HCT116 (cell line): ENCODE measurements at regions not wholly inside any gene's neighbourhood (a gene's known extent, or its start where the extent isn't known, plus 50 kb on each side); places are given as distances from the start of the nearest gene placed in this dataset.

Source experiments
- ATAC-seq: fragments of 200-7000 bp; cut with Tn5 transposase; 2 replicates; pipeline ENCODE4 v1.9.1; 2020; ENCODE audit warnings: mild to moderate bottlenecking, moderate library complexity
- BruUV-seq: library from RNA; stranded (reverse); fragments of 400-500 nt; replicated peaks from 2 replicates; lab custom pipeline; 2021; lab: Mats Ljungman, UMichigan
- CTCF ChIA-PET: fragments of 300-600 bp; sonication (Branson Sonifier 250); formaldehyde crosslinking; loops from one replicate; lab custom pipeline; 2021; ENCODE audit warnings: antibody characterized with exemption; lab: Charles Lee
- POLR2A ChIA-PET: fragments of 300-600, 350-600 bp; sonication (Branson Sonifier 250); formaldehyde crosslinking; loops from one replicate; lab custom pipeline; 2021; ENCODE audit warnings: antibody characterized with exemption; lab: Charles Lee
- RAD21 ChIA-PET, 2 experiments: fragments of 300-600 bp; sonication (Branson Sonifier 250); formaldehyde crosslinking; loops; one replicate each; lab custom pipeline; 2023; ENCODE audit warnings: low total read pairs in 2 of 2; ENCODE audit not compliant: uncharacterized antibody in 2 of 2, unreplicated experiment in 2 of 2, low non-redundant PET in 1 of 2; lab: Charles Lee
- DNase-seq: peaks from one replicate; pipeline ENCODE4 v3.0.0-alpha.2; 2010; ENCODE audit warnings: low read depth, low spot score
- H2AFZ ChIP-seq: fragments of 200-600 bp; shearing (Covaris generic), sonication (generic); 2 replicates; pipeline ENCODE4 v1.6.1; 2017; ENCODE audit warnings: low read depth, mixed run types, mixed read lengths, antibody characterized with exemption, low read length; ENCODE audit not compliant: poor library complexity, severe bottlenecking
- H3K27ac ChIP-seq: 2 replicates; pipeline ENCODE4 v1.5.1; 2012; ENCODE audit warnings: low read depth, low read length
- H3K27me3 ChIP-seq: fragments of 200-600 bp; sonication (generic); 2 replicates; pipeline ENCODE4 v1.6.1; 2016; ENCODE audit warnings: mixed run types, low read length, mixed read lengths; ENCODE audit not compliant: insufficient read depth
- H3K36me3 ChIP-seq, 2 experiments: fragments of 200-500 bp in 1 of 2; fragments of 200-600 bp in 1 of 2; sonication (Bioruptor generic) in 1 of 2; sonication (generic) in 1 of 2; 2 replicates each; pipeline versions ENCODE4 v1.5.1 to v1.6.1; 2014 to 2016; ENCODE audit warnings: low read length in 2 of 2, inconsistent platforms in 1 of 2, mixed read lengths in 1 of 2, mixed run types in 1 of 2; ENCODE audit not compliant: insufficient read depth in 2 of 2, control insufficient read depth in 1 of 2
- H3K4me1 ChIP-seq, 2 experiments: fragments of 200-600 bp in 1 of 2; sonication (generic) in 1 of 2; 2 replicates each; pipeline versions ENCODE4 v1.5.1 to v1.6.1; 2012 to 2017; ENCODE audit warnings: low read length in 2 of 2, inconsistent platforms in 1 of 2, mild to moderate bottlenecking in 1 of 2, mixed read lengths in 1 of 2, mixed run types in 1 of 2, moderate library complexity in 1 of 2; ENCODE audit not compliant: insufficient read depth in 2 of 2, control insufficient read depth in 1 of 2
- H3K4me2 ChIP-seq: fragments of 200-600 bp; sonication (generic); 2 replicates; pipeline ENCODE4 v1.6.1; 2017; ENCODE audit warnings: mixed run types, low read length, mixed read lengths
- H3K4me3 ChIP-seq, 2 experiments: fragments of 200-600 bp in 1 of 2; sonication (generic) in 1 of 2; replicated peaks in 1 of 2; 2 replicates each; pipeline ENCODE4 v1.5.1; 2011 to 2016; ENCODE audit warnings: low read length in 2 of 2, control low read depth in 1 of 2, low read depth in 1 of 2, mild to moderate bottlenecking in 1 of 2, mixed read lengths in 1 of 2, mixed run types in 1 of 2
- H3K79me2 ChIP-seq: fragments of 200-600 bp; sonication (generic); 2 replicates; pipeline ENCODE4 v1.6.1; 2017; ENCODE audit warnings: mild to moderate bottlenecking, mixed run types, low read length, moderate library complexity, mixed read lengths; ENCODE audit not compliant: insufficient read depth
- H3K9ac ChIP-seq: fragments of 200-600 bp; sonication (generic); 2 replicates; pipeline ENCODE4 v1.6.1; 2016; ENCODE audit warnings: low read length, mixed read lengths
- H3K9me2 ChIP-seq: fragments of 200-600 bp; sonication (generic), shearing (Covaris generic); 2 replicates; pipeline ENCODE4 v1.6.1; 2017; ENCODE audit warnings: mixed run types, mild to moderate bottlenecking, moderate library complexity; ENCODE audit not compliant: insufficient read depth
- H3K9me3 ChIP-seq, 2 experiments: fragments of 200-500 bp in 1 of 2; fragments of 200-600 bp in 1 of 2; sonication (Bioruptor generic) in 1 of 2; sonication (generic) in 1 of 2; 2 replicates each; pipeline ENCODE4 v1.6.1; 2014 to 2017; ENCODE audit warnings: low read length in 2 of 2, mixed read lengths in 2 of 2, inconsistent platforms in 1 of 2, low read depth in 1 of 2, mild to moderate bottlenecking in 1 of 2, mixed run types in 1 of 2, moderate library complexity in 1 of 2; ENCODE audit not compliant: control insufficient read depth in 1 of 2, insufficient read depth in 1 of 2
- H4K20me1 ChIP-seq: fragments of 200-600 bp; sonication (generic), shearing (Covaris generic); 2 replicates; pipeline ENCODE4 v1.6.1; 2017; ENCODE audit warnings: mixed run types, mild to moderate bottlenecking, moderate library complexity; ENCODE audit not compliant: insufficient read depth
- ATF3 ChIP-seq: IDR thresholded peaks from 2 replicates; pipeline ENCODE4 v1.6.1; 2012
- CEBPB ChIP-seq: IDR thresholded peaks from 2 replicates; pipeline ENCODE4 v1.6.1; 2012; ENCODE audit warnings: low read depth
- CTCF ChIP-seq, 3 experiments: fragments of 200-600 bp in 1 of 3; sonication (generic) in 1 of 3; IDR thresholded peaks in 2 of 3; conservative IDR thresholded peaks in 1 of 3; 2 replicates each; pipeline ENCODE4 v1.5.1; 2012 to 2017; ENCODE audit warnings: low read depth in 2 of 3, low read length in 2 of 3, antibody characterized with exemption in 1 of 3, borderline replicate concordance in 1 of 3, control low read depth in 1 of 3, mild to moderate bottlenecking in 1 of 3, mixed read lengths in 1 of 3, mixed run types in 1 of 3, moderate library complexity in 1 of 3; ENCODE audit not compliant: insufficient read depth in 1 of 3
- EZH2phosphoT487 ChIP-seq: fragments of 200-600 bp; IDR thresholded peaks from 2 replicates; pipeline ENCODE4 v1.6.1; 2018; ENCODE audit warnings: antibody characterized with exemption, borderline replicate concordance
- FOSL1 ChIP-seq: IDR thresholded peaks from 2 replicates; pipeline ENCODE4 v1.6.1; 2012; ENCODE audit warnings: low read depth
- JUND ChIP-seq: IDR thresholded peaks from 2 replicates; pipeline ENCODE4 v1.6.1; 2012
- MAX ChIP-seq: IDR thresholded peaks from 2 replicates; pipeline ENCODE4 v1.6.1; 2012
- POLR2A ChIP-seq: IDR thresholded peaks from 2 replicates; pipeline ENCODE4 v1.7.0; 2011; ENCODE audit warnings: borderline replicate concordance; ENCODE audit not compliant: insufficient read depth, insufficient read length; ENCODE audit errors: extremely low read depth
- POLR2AphosphoS5 ChIP-seq: IDR thresholded peaks from 2 replicates; pipeline ENCODE4 v1.6.1; 2011; ENCODE audit warnings: mild to moderate bottlenecking, low read depth, low read length, moderate library complexity
- RAD21 ChIP-seq: IDR thresholded peaks from 2 replicates; pipeline ENCODE4 v1.6.1; 2012; ENCODE audit warnings: low read depth, mild to moderate bottlenecking
- REST ChIP-seq: IDR thresholded peaks from 2 replicates; pipeline ENCODE4 v1.6.1; 2012; ENCODE audit warnings: low read depth
- SIN3A ChIP-seq: IDR thresholded peaks from 2 replicates; pipeline ENCODE4 v1.6.1; 2012; ENCODE audit warnings: low read depth
- SP1 ChIP-seq: IDR thresholded peaks from 2 replicates; pipeline ENCODE4 v1.6.1; 2012; ENCODE audit warnings: low read depth
- TCF7L2 ChIP-seq: IDR thresholded peaks from 2 replicates; pipeline ENCODE4 v1.7.0; 2011; ENCODE audit warnings: borderline replicate concordance, inconsistent platforms; ENCODE audit not compliant: insufficient read depth, insufficient read length; ENCODE audit errors: extremely low read depth
- YY1 ChIP-seq: IDR thresholded peaks from 2 replicates; pipeline ENCODE4 v1.6.1; 2011; ENCODE audit warnings: low read length, low read depth, moderate library complexity, mild to moderate bottlenecking; ENCODE audit not compliant: insufficient replicate concordance; ENCODE audit errors: extremely low read depth
- ZFX ChIP-seq: fragments of 450-650 bp; IDR thresholded peaks from 2 replicates; pipeline ENCODE4 v1.6.1; 2017
- ZNF274 ChIP-seq: fragments of 200-500 bp; sonication (Bioruptor generic); IDR thresholded peaks from 2 replicates; pipeline ENCODE4 v1.6.1; 2014; ENCODE audit warnings: mild to moderate bottlenecking, low read depth, low read length, inconsistent platforms
- intact Hi-C: fragments of 100-400 bp; cut with micrococcal nuclease; formaldehyde crosslinking; loops from 2 replicates; pipeline ENCODE4 v1.10.0; 2022

GRCh38 chr18:30208546-30208945, 834.0 kb downstream of the DSC3 start:
- H3K36me3 ChIP-seq: no peaks in the 10 kb centered on the region
- no peaks in the 10 kb centered on the region for H3K4me1 ChIP-seq
- H4K20me1 ChIP-seq: no peaks in the 10 kb centered on the region
- ATAC-seq (no peak), DNase-seq (no peak)
- no peak overlapping the region for H3K9ac ChIP-seq
- H3K9me3 ChIP-seq: no peaks in the 10 kb centered on the region
- no peak overlapping the region for H3K4me3 ChIP-seq
- BruUV-seq: no TSS peak
- ChIA-PET CTCF (no interaction called here), POLR2A (no interaction called here), RAD21 (no interaction called here)
- intact Hi-C loops: no loop called here
- H3K4me2 ChIP-seq: no peak overlapping the region
- H2AFZ ChIP-seq: no peak overlapping the region
- no peaks in the 10 kb centered on the region for H3K79me2 ChIP-seq
- no peaks in the 10 kb centered on the region for H3K9me2 ChIP-seq
- no peaks in the 10 kb centered on the region for H3K27me3 ChIP-seq
- TF ChIP-seq EZH2phosphoT487: no peak
- TF ChIP-seq SP1: no peak
- TF ChIP-seq YY1: no peak
- no peak for TF ChIP-seq ATF3
- TF ChIP-seq POLR2A: no peak
- no peak for TF ChIP-seq ZFX
- TF ChIP-seq CEBPB: no peak
- no peak for TF ChIP-seq JUND
- no peak for TF ChIP-seq TCF7L2
- TF ChIP-seq MAX: no peak
- no peak for TF ChIP-seq FOSL1
- TF ChIP-seq ZNF274: no peak
- no peak for TF ChIP-seq CTCF (IDR thresholded peaks at IDR 0.05 in 2 of 3, conservative IDR thresholded peaks at IDR 0.05 in 1 of 3; ENCODE audit: borderline replicate concordance in 1 of 3, insufficient read depth in 1 of 3, low read depth in 2 of 3, low read length in 2 of 3)
- no peak for TF ChIP-seq SIN3A
- TF ChIP-seq REST: no peak
- TF ChIP-seq RAD21: no peak
- no peak for TF ChIP-seq POLR2AphosphoS5
- no peak overlapping the region for H3K27ac ChIP-seq
